ENCODE measurements at regions not wholly inside any gene's neighbourhood (a gene's known extent, or its start where the extent isn't known, plus 50 kb on each side); places are given as distances from the start of the nearest gene placed in this dataset.

GRCh38 chr1:208538078-208538477 is 293.9 kb upstream of the PLXNA2 start:
- no peak for TF ChIP-seq POLR2A (IDR thresholded peaks at IDR 0.05; ENCODE audit: low read depth, low read length)
- TF ChIP-seq POLR2AphosphoS5 (IDR thresholded peaks at IDR 0.05; ENCODE audit: low read depth, low read length) = no peak
- no peak for TF ChIP-seq TAF1 (IDR thresholded peaks at IDR 0.05; ENCODE audit: borderline replicate concordance, low read depth, low read length)

Data from GM12892 (cell line).